PC-3 (cell line): ENCODE measurements at regions not wholly inside any gene's neighbourhood (a gene's known extent, or its start where the extent isn't known, plus 50 kb on each side); places are given as distances from the start of the nearest gene placed in this dataset.

Source experiments
- CTCF ChIP-seq: fragments of 300-600 bp; sonication (generic); conservative IDR thresholded peaks from 2 replicates; pipeline ENCODE4 v1.5.1; 2017; ENCODE audit warnings: antibody characterized with exemption, low read depth, mild to moderate bottlenecking, low read length
- EZH2 ChIP-seq: fragments of 300-600 bp; sonication (generic); IDR thresholded peaks from one replicate; pipeline ENCODE4 v1.6.1; 2017; ENCODE audit warnings: antibody characterized with exemption, mild to moderate bottlenecking, low read length; ENCODE audit not compliant: unreplicated experiment

- TF ChIP-seq CTCF (no peak), EZH2 (no peak)
Measured at GRCh38 chr14:97331526-97331925, 534.3 kb downstream of the VRK1 start.
